Ramos (cell line): ENCODE measurements at regions not wholly inside any gene's neighbourhood (a gene's known extent, or its start where the extent isn't known, plus 50 kb on each side); places are given as distances from the start of the nearest gene placed in this dataset.

Experiments used
- in situ Hi-C: fragments of 300-500 bp; cut with MboI; formaldehyde crosslinking; loops from one replicate; pipeline ENCODE4 v1.14.3; 2022; ENCODE audit warnings: low sequenced_read_pairs; ENCODE audit not compliant: unreplicated experiment

- in situ Hi-C loops, result no loop called here
Measured at GRCh38 chr20:9981829-9982228, 53.0 kb upstream of the ANKEF1 start.

GRCh38 chr20:9978397-9979004, 56.3 kb upstream of the ANKEF1 start:
- in situ Hi-C loops, result loop anchor here (5.0 kb wide), 1 partner anchor 114 kb away; no protein-coding TSS in a partner anchor

- in situ Hi-C loops, result loop anchor here (5.0 kb wide), 1 partner anchor 115 kb away; no protein-coding TSS in a partner anchor
Measured at GRCh38 chr20:9977629-9978028, 57.2 kb upstream of the ANKEF1 start.

- in situ Hi-C loops, result no loop called here
Measured at GRCh38 chr20:9974324-9974723, 60.5 kb upstream of the ANKEF1 start.

GRCh38 chr20:9971746-9972145, 63.0 kb upstream of the ANKEF1 start:
- in situ Hi-C loops, result no loop called here

GRCh38 chr20:9969626-9970025, 65.2 kb upstream of the ANKEF1 start:
- in situ Hi-C loops, result no loop called here

- in situ Hi-C loops, result no loop called here
Measured at GRCh38 chr20:9968015-9968414, 66.8 kb upstream of the ANKEF1 start.

- in situ Hi-C loops, result no loop called here
Measured at GRCh38 chr20:9966966-9967365, 67.8 kb upstream of the ANKEF1 start.

GRCh38 chr20:9963029-9963428, 71.8 kb upstream of the ANKEF1 start:
- in situ Hi-C loops, result no loop called here

- in situ Hi-C loops, result no loop called here
Measured at GRCh38 chr20:9958693-9959092, 76.1 kb upstream of the ANKEF1 start.

- in situ Hi-C loops, result no loop called here
Measured at GRCh38 chr20:9955646-9956045, 79.1 kb upstream of the ANKEF1 start.

GRCh38 chr20:9949563-9949962, 85.2 kb upstream of the ANKEF1 start:
- in situ Hi-C loops, result no loop called here

GRCh38 chr20:9945408-9945807, 89.4 kb upstream of the ANKEF1 start:
- in situ Hi-C loops, result no loop called here

- in situ Hi-C loops, result no loop called here
Measured at GRCh38 chr20:9942736-9943135, 92.1 kb upstream of the ANKEF1 start.

GRCh38 chr20:9940329-9940728, 94.5 kb upstream of the ANKEF1 start:
- in situ Hi-C loops, result no loop called here

GRCh38 chr20:9939231-9939630, 95.6 kb upstream of the ANKEF1 start:
- in situ Hi-C loops, result no loop called here

GRCh38 chr20:9935285-9935684, 96.4 kb upstream of the PAK5 start:
- in situ Hi-C loops, result no loop called here

- in situ Hi-C loops, result no loop called here
Measured at GRCh38 chr20:9930142-9930541, 91.3 kb upstream of the PAK5 start.

GRCh38 chr20:9928955-9929354, 90.1 kb upstream of the PAK5 start:
- in situ Hi-C loops, result no loop called here

- in situ Hi-C loops, result no loop called here
Measured at GRCh38 chr20:9928281-9928737, 89.4 kb upstream of the PAK5 start.

GRCh38 chr20:9927224-9927623, 88.3 kb upstream of the PAK5 start:
- in situ Hi-C loops, result no loop called here

- in situ Hi-C loops, result no loop called here
Measured at GRCh38 chr20:9926476-9926875, 87.6 kb upstream of the PAK5 start.
